K562 (cell line): ENCODE measurements at regions not wholly inside any gene's neighbourhood (a gene's known extent, or its start where the extent isn't known, plus 50 kb on each side); places are given as distances from the start of the nearest gene placed in this dataset.

Experiments
- CBFB ChIP-seq: sonication (generic); formaldehyde crosslinking; IDR thresholded peaks from 2 replicates; pipeline ENCODE4 v1.4.0; 2020; ENCODE audit warnings: mild to moderate bottlenecking, missing genetic modification reagents
- CHD4 ChIP-seq: fragments of 200-600 bp; sonication (generic); IDR thresholded peaks from 3 replicates; pipeline ENCODE4 v1.6.1; 2012; ENCODE audit warnings: low read depth, mild to moderate bottlenecking, mixed read lengths, low read length, inconsistent platforms; ENCODE audit not compliant: insufficient read depth, insufficient replicate concordance, poor library complexity, severe bottlenecking
- CTCFL ChIP-seq: IDR thresholded peaks from 2 replicates; pipeline ENCODE4 v1.6.1; 2011; ENCODE audit warnings: borderline replicate concordance, low read depth, mild to moderate bottlenecking, moderate library complexity, low read length; ENCODE audit not compliant: insufficient read depth, poor library complexity, severe bottlenecking
- FOXJ3 ChIP-seq: sonication (generic); formaldehyde crosslinking; IDR thresholded peaks from 2 replicates; pipeline ENCODE4 v1.4.0; 2020; ENCODE audit warnings: mild to moderate bottlenecking, missing genetic modification reagents
- FOXM1 ChIP-seq, 2 experiments: fragments of 450-650 bp in 1 of 2; sonication (generic) in 1 of 2; formaldehyde crosslinking in 1 of 2; IDR thresholded peaks; 2 replicates each; pipeline versions ENCODE4 v1.6.1 to v1.9.0; 2017 to 2022; ENCODE audit warnings: low read depth in 2 of 2, mild to moderate bottlenecking in 2 of 2, missing genetic modification reagents in 1 of 2, moderate library complexity in 1 of 2
- HNRNPUL1 ChIP-seq: fragments of 200-400 bp; formaldehyde crosslinking; IDR thresholded peaks from 2 replicates; pipeline ENCODE4 v1.6.1; 2017; ENCODE audit warnings: low read length
- IFI16 ChIP-seq: fragments of 250-450 bp; sonication (Bioruptor Pico); IDR thresholded peaks from 2 replicates; pipeline ENCODE4 v2.1.2; 2022; ENCODE audit warnings: mild to moderate bottlenecking, inconsistent platforms
- MAFK ChIP-seq: IDR thresholded peaks from 2 replicates; pipeline ENCODE4 v1.6.1; 2011; ENCODE audit warnings: low read length, improper control_type of control experiment
- MEF2D ChIP-seq: conservative IDR thresholded peaks from 2 replicates; pipeline ENCODE4 v1.6.1; 2016; ENCODE audit warnings: low read depth, missing genetic modification characterization, missing compliant biosample characterization
- NCOA4 ChIP-seq: fragments of 450-650 bp; IDR thresholded peaks from 2 replicates; pipeline ENCODE4 v1.6.1; 2018; ENCODE audit warnings: mild to moderate bottlenecking; ENCODE audit not compliant: partially characterized antibody
- NFIC ChIP-seq: fragments of 450-650 bp; IDR thresholded peaks from 2 replicates; pipeline ENCODE4 v1.6.1; 2017; ENCODE audit warnings: mild to moderate bottlenecking, inconsistent platforms
- NR1H2 ChIP-seq: sonication (generic); formaldehyde crosslinking; IDR thresholded peaks from 2 replicates; pipeline ENCODE4 v1.4.0; 2020; ENCODE audit warnings: mild to moderate bottlenecking, missing genetic modification reagents
- TSC22D4 ChIP-seq: fragments of 450-650 bp; IDR thresholded peaks from 2 replicates; pipeline ENCODE4 v1.6.1; 2016; ENCODE audit warnings: missing genetic modification characterization, missing biosample characterization, control low read depth
- ZBTB43 ChIP-seq: sonication (generic); formaldehyde crosslinking; IDR thresholded peaks from 2 replicates; pipeline ENCODE4 v1.8.0; 2023; ENCODE audit warnings: mild to moderate bottlenecking, missing genetic modification reagents
- ZNF311 ChIP-seq: fragments of 250-450 bp; sonication (Bioruptor Pico); IDR thresholded peaks from 2 replicates; pipeline ENCODE4 v1.4.0; 2020; ENCODE audit warnings: mild to moderate bottlenecking, moderate library complexity
- ZNF778 ChIP-seq: fragments of 450-650 bp; formaldehyde crosslinking; IDR thresholded peaks from 2 replicates; pipeline ENCODE4 v1.4.0; 2020; ENCODE audit warnings: mild to moderate bottlenecking, moderate library complexity

- TF ChIP-seq IFI16 (CRISPR knock-in tag) (no peak), ZBTB43 (no peak), NFIC (no peak), NR1H2 (no peak), TSC22D4 (tag) (no peak), FOXJ3 (CRISPR knock-in tag) (no peak), CHD4 (no peak), HNRNPUL1 (no peak), NCOA4 (no peak), CTCFL (no peak), FOXM1 (IDR thresholded peaks at IDR 0.05; ENCODE audit: low read depth) (no peak), FOXM1 (CRISPR knock-in tag; IDR thresholded peaks at IDR 0.05; ENCODE audit: low read depth) (no peak), MAFK (no peak), CBFB (CRISPR knock-in tag) (no peak), ZNF778 (CRISPR knock-in tag) (no peak), MEF2D (no peak), ZNF311 (CRISPR knock-in tag) (no peak)
Measured at GRCh38 chr3:104526901-104527401, 839.8 kb upstream of the ALCAM start (continued).
